H1 (cell line): ENCODE measurements at regions not wholly inside any gene's neighbourhood (a gene's known extent, or its start where the extent isn't known, plus 50 kb on each side); places are given as distances from the start of the nearest gene placed in this dataset.

ENCODE experiments used
- CTCF ChIA-PET: fragments of 300-600 bp; sonication (Branson Sonifier 250); formaldehyde crosslinking; loops from one replicate; lab custom pipeline; 2021; ENCODE audit not compliant: partially characterized antibody; lab: Charles Lee
- POLR2A ChIA-PET: fragments of 300-600 bp; sonication (Branson Sonifier 250); formaldehyde crosslinking; loops from one replicate; lab custom pipeline; 2021; ENCODE audit warnings: inconsistent platforms; ENCODE audit not compliant: partially characterized antibody; lab: Charles Lee
- DNase-seq, 2 experiments: peaks; one replicate each; pipeline versions ENCODE4 v3.0.0 to v3.0.0-alpha.2; 2010 to 2022; ENCODE audit warnings: low spot score in 2 of 2, low read depth in 1 of 2, mixed read lengths in 1 of 2
- FAIRE-seq: peaks from 2 replicates; lab custom pipeline; 2011; peaks lifted over from hg19 to GRCh38; lab: Jason Lieb, UNC
- H2AFZ ChIP-seq: 2 replicates; pipeline ENCODE4 v1.8.1; 2012; ENCODE audit warnings: low read length, inconsistent platforms
- H2AK5ac ChIP-seq: 2 replicates; pipeline ENCODE4 v1.6.1; 2013; ENCODE audit warnings: low read depth, low read length
- H2BK120ac ChIP-seq: replicated peaks from 2 replicates; pipeline ENCODE3; 2013; ENCODE audit warnings: low read depth, low read length, inconsistent platforms
- H2BK12ac ChIP-seq: 2 replicates; pipeline ENCODE4 v1.6.1; 2013; ENCODE audit warnings: low read depth, low read length
- H2BK15ac ChIP-seq: 2 replicates; pipeline ENCODE4 v1.6.1; 2013; ENCODE audit warnings: low read length
- H2BK20ac ChIP-seq: 2 replicates; pipeline ENCODE4 v1.6.1; 2013; ENCODE audit warnings: low read length
- H2BK5ac ChIP-seq: 2 replicates; pipeline ENCODE4 v1.6.1; 2013; ENCODE audit warnings: low read depth, low read length
- H3K14ac ChIP-seq: 2 replicates; pipeline ENCODE4 v1.6.1; 2013; ENCODE audit warnings: inconsistent platforms; ENCODE audit not compliant: insufficient read length
- H3K18ac ChIP-seq: 2 replicates; pipeline ENCODE4 v1.6.1; 2013; ENCODE audit warnings: low read length; ENCODE audit errors: extremely low read depth
- H3K23ac ChIP-seq: 2 replicates; pipeline ENCODE4 v1.6.1; 2013; ENCODE audit warnings: inconsistent platforms; ENCODE audit not compliant: insufficient read length
- H3K23me2 ChIP-seq: 2 replicates; pipeline ENCODE4 v1.6.1; 2013; ENCODE audit warnings: low read depth, low read length
- H3K27ac ChIP-seq: 2 replicates; pipeline ENCODE4 v1.6.1; 2011; ENCODE audit warnings: low read depth, low read length, inconsistent platforms
- H3K27me3 ChIP-seq, 4 experiments: replicated peaks in 1 of 4; 1 replicate in 1 of 4; 2 replicates in 3 of 4; pipeline versions ENCODE4 v1.6.1 to v1.8.1; 2011 to 2013; ENCODE audit warnings: low read length in 3 of 4, mild to moderate bottlenecking in 3 of 4, inconsistent platforms in 2 of 4, mixed read lengths in 2 of 4, moderate library complexity in 1 of 4; ENCODE audit not compliant: control insufficient read depth in 3 of 4, insufficient read depth in 3 of 4; ENCODE audit errors: extremely low read depth in 1 of 4
- H3K36me3 ChIP-seq, 4 experiments: 2 replicates each; pipeline versions ENCODE4 v1.6.1 to v1.8.1; 2011 to 2013; ENCODE audit warnings: mild to moderate bottlenecking in 4 of 4, low read length in 3 of 4, moderate library complexity in 2 of 4, control low read depth in 1 of 4, inconsistent platforms in 1 of 4; ENCODE audit not compliant: insufficient read depth in 4 of 4, control insufficient read depth in 2 of 4
- H3K4ac ChIP-seq: replicated peaks from 2 replicates; pipeline ENCODE3; 2013; ENCODE audit warnings: low read length, low read depth, mixed read lengths, inconsistent platforms; ENCODE audit not compliant: insufficient read length
- H3K4me1 ChIP-seq, 4 experiments: replicated peaks in 1 of 4; 1 replicate in 1 of 4; 2 replicates in 3 of 4; pipeline versions ENCODE4 v1.6.1 to v1.8.1; 2011 to 2013; ENCODE audit warnings: low read length in 3 of 4, inconsistent platforms in 2 of 4, mixed read lengths in 1 of 4; ENCODE audit not compliant: insufficient read depth in 4 of 4, control insufficient read depth in 3 of 4
- H3K4me2 ChIP-seq, 2 experiments: 2 replicates each; pipeline versions ENCODE4 v1.6.1 to v1.8.1; 2011 to 2013; ENCODE audit warnings: low read depth in 2 of 2, low read length in 2 of 2, control low read depth in 1 of 2, inconsistent platforms in 1 of 2, mild to moderate bottlenecking in 1 of 2; ENCODE audit not compliant: insufficient read depth in 1 of 2
- H3K4me3 ChIP-seq, 4 experiments: fragments of 200-600, 300-600 bp in 1 of 4; sonication (generic), shearing (Covaris generic), sonication (Bioruptor Twin) in 1 of 4; 2 replicates each; pipeline versions ENCODE4 v1.5.1 to v1.8.1; 2011 to 2016; ENCODE audit warnings: low read length in 4 of 4, low read depth in 3 of 4, control low read depth in 2 of 4, inconsistent platforms in 2 of 4, mild to moderate bottlenecking in 2 of 4, mixed read lengths in 1 of 4, moderate library complexity in 1 of 4; ENCODE audit not compliant: insufficient read depth in 2 of 4; ENCODE audit errors: extremely low read depth in 1 of 4
- H3K56ac ChIP-seq: replicated peaks from 2 replicates; pipeline ENCODE3; 2013; ENCODE audit warnings: low read depth, mild to moderate bottlenecking, mixed read lengths, low read length, inconsistent platforms; ENCODE audit not compliant: insufficient read length
- H3K79me1 ChIP-seq: 2 replicates; pipeline ENCODE4 v1.6.1; 2013; ENCODE audit warnings: low read depth, low read length, control low read depth
- H3K79me2 ChIP-seq, 2 experiments: 2 replicates each; pipeline versions ENCODE4 v1.6.1 to v1.8.1; 2012 to 2013; ENCODE audit warnings: low read length in 2 of 2, mild to moderate bottlenecking in 2 of 2, inconsistent platforms in 1 of 2; ENCODE audit not compliant: insufficient read depth in 2 of 2, control insufficient read depth in 1 of 2
- H3K9ac ChIP-seq, 4 experiments: replicated peaks in 1 of 4; 1 replicate in 1 of 4; 2 replicates in 3 of 4; pipeline versions ENCODE4 v1.6.1 to v1.8.1; 2011 to 2013; ENCODE audit warnings: low read depth in 3 of 4, low read length in 3 of 4, control low read depth in 2 of 4, mild to moderate bottlenecking in 2 of 4, moderate library complexity in 2 of 4, inconsistent platforms in 1 of 4; ENCODE audit errors: extremely low read depth in 1 of 4
- H3K9me3 ChIP-seq, 2 experiments: 2 replicates each; pipeline versions ENCODE4 v1.6.1 to v1.8.1; 2012 to 2013; ENCODE audit warnings: mild to moderate bottlenecking in 2 of 2, moderate library complexity in 2 of 2, control low read depth in 1 of 2, inconsistent platforms in 1 of 2, low read depth in 1 of 2, low read length in 1 of 2, mixed read lengths in 1 of 2; ENCODE audit not compliant: insufficient read depth in 2 of 2
- H4K20me1 ChIP-seq, 2 experiments: replicated peaks in 1 of 2; 2 replicates each; pipeline versions ENCODE3 to v1.8.1; 2011 to 2013; ENCODE audit warnings: inconsistent platforms in 2 of 2, low read length in 2 of 2, mild to moderate bottlenecking in 1 of 2; ENCODE audit not compliant: insufficient read depth in 2 of 2, control insufficient read depth in 1 of 2
- H4K5ac ChIP-seq: 2 replicates; pipeline ENCODE4 v1.6.1; 2013; ENCODE audit warnings: low read length, low read depth, mixed read lengths, inconsistent platforms; ENCODE audit not compliant: insufficient read length
- H4K8ac ChIP-seq: 2 replicates; pipeline ENCODE4 v1.8.0; 2013; ENCODE audit warnings: mild to moderate bottlenecking, moderate library complexity, low read length, inconsistent platforms; ENCODE audit not compliant: insufficient read depth; ENCODE audit errors: extremely low read depth
- H4K91ac ChIP-seq: replicated peaks from 2 replicates; pipeline ENCODE3; 2013; ENCODE audit warnings: low read length, mixed read lengths, inconsistent platforms; ENCODE audit not compliant: insufficient read length
- ATF2 ChIP-seq: IDR thresholded peaks from 2 replicates; pipeline ENCODE4 v1.6.1; 2012; ENCODE audit warnings: low read length, inconsistent platforms
- ATF3 ChIP-seq: IDR thresholded peaks from 2 replicates; pipeline ENCODE4 v1.6.1; 2011; ENCODE audit warnings: low read depth, mild to moderate bottlenecking, low read length; ENCODE audit not compliant: insufficient read depth
- CHD2 ChIP-seq: IDR thresholded peaks from 2 replicates; pipeline ENCODE4 v1.6.1; 2012; ENCODE audit warnings: low read length, improper control_type of control experiment
- FOSL1 ChIP-seq: IDR thresholded peaks from 2 replicates; pipeline ENCODE4 v1.6.1; 2011; ENCODE audit warnings: mild to moderate bottlenecking, low read depth, low read length, moderate library complexity; ENCODE audit not compliant: insufficient read depth
- KDM5A ChIP-seq: fragments of 200-600 bp; IDR thresholded peaks from 2 replicates; pipeline ENCODE4 v1.7.1; 2012; ENCODE audit warnings: mild to moderate bottlenecking, low read length, inconsistent platforms, mixed read lengths
- MAFK ChIP-seq: IDR thresholded peaks from 2 replicates; pipeline ENCODE4 v1.6.1; 2012; ENCODE audit warnings: low read depth, mild to moderate bottlenecking, improper control_type of control experiment, low read length
- POLR2A ChIP-seq, 2 experiments: IDR thresholded peaks; 1 replicate in 1 of 2; 2 replicates in 1 of 2; pipeline ENCODE4 v1.6.1; 2011; ENCODE audit warnings: low read depth in 2 of 2, low read length in 2 of 2, mild to moderate bottlenecking in 2 of 2; ENCODE audit errors: control extremely low read depth in 1 of 2
- RFX5 ChIP-seq: IDR thresholded peaks from 2 replicates; pipeline ENCODE4 v1.6.1; 2011; ENCODE audit warnings: low read depth, low read length, improper control_type of control experiment, borderline replicate concordance
- SP1 ChIP-seq: IDR thresholded peaks from 2 replicates; pipeline ENCODE4 v1.6.1; 2011; ENCODE audit warnings: low read depth, low read length
- TEAD4 ChIP-seq: IDR thresholded peaks from 2 replicates; pipeline ENCODE4 v1.6.1; 2012; ENCODE audit warnings: low read depth, low read length, inconsistent platforms, mixed read lengths
- YY1 ChIP-seq: IDR thresholded peaks from 2 replicates; pipeline ENCODE4 v1.6.1; 2011; ENCODE audit warnings: low read depth, mild to moderate bottlenecking, low read length
- WGBS, 2 experiments: shearing (Covaris generic) in 1 of 2; methylation state at CpG; one replicate each; pipeline versions ENCODE4 v1.1.6 to v1.1.7; 2013 to 2015; ENCODE audit warnings: low lambda C conversion rate in 2 of 2, mixed read lengths in 2 of 2, inconsistent platforms in 1 of 2, low coverage in 1 of 2, missing lambda C conversion rate in 1 of 2; ENCODE audit not compliant: insufficient replicate concordance in 2 of 2, insufficient coverage in 1 of 2, insufficient read length in 1 of 2; ENCODE audit errors: extremely low coverage in 1 of 2, missing lambda C conversion rate in 1 of 2; 5-methylcytosine and 5-hydroxymethylcytosine counted together

- POLR2A ChIA-PET, result no interaction called here
- Histone ChIP-seq H2BK15ac (no peak overlapping the region), H3K56ac (no peak overlapping the region), H3K36me3 (no peaks in the 10 kb centered on the region), H3K9ac (no peak overlapping the region), H3K79me1 (no peaks in the 10 kb centered on the region), H3K79me2 (no peaks in the 10 kb centered on the region), H4K8ac (no peak overlapping the region), H2BK5ac (no peak overlapping the region), H3K27me3 (peaks cover 0 to 1% (median 0%) of the 10 kb centered on the region in 4 experiments; a peak in 1 of 7 replicates), H3K4me1 (peaks cover 0 to 5% (median 1%) of the 10 kb centered on the region in 4 experiments; a peak in 3 of 7 replicates), H2BK12ac (no peak overlapping the region), H4K20me1 (no peaks in the 10 kb centered on the region), H3K4me2 (no peak overlapping the region), H2AFZ (no peak overlapping the region), H3K4ac (no peak overlapping the region), H3K18ac (no peak overlapping the region), H3K9me3 (peaks cover 0 to 4% of the 10 kb centered on the region in 2 experiments; a peak in 1 of 4 replicates), H3K4me3 (no peak overlapping the region), H3K23ac (no peak overlapping the region), H4K5ac (no peak overlapping the region), H2AK5ac (no peak overlapping the region), H4K91ac (no peak overlapping the region), H2BK20ac (no peak overlapping the region), H3K23me2 (no peaks in the 10 kb centered on the region), H2BK120ac (no peak overlapping the region), H3K27ac (no peak overlapping the region), H3K14ac (no peak overlapping the region)
- DNase-seq, result no peak
- TF ChIP-seq KDM5A (no peak), MAFK (no peak), RFX5 (no peak), POLR2A (IDR thresholded peaks at IDR 0.05; ENCODE audit: control extremely low read depth in 1 of 2, low read depth in 2 of 2, low read length in 2 of 2) (no peak), SP1 (no peak), TEAD4 (no peak), FOSL1 (no peak), ATF3 (no peak), YY1 (no peak), ATF2 (no peak), CHD2 (no peak)
- FAIRE-seq, result no peak
- WGBS, 2 experiments, result 86% methylated on average over 4 of the region's 4 CpGs; no CpG with 5 or more reads in 1 of the 2 experiments
- CTCF ChIA-PET, result interaction anchor here (0.6 to 1.5 kb wide), 3 partner anchors 12 to 420 kb away, joined by 3 to 4 read pairs (median 3); no protein-coding TSS in a partner anchor
These were observed 359.5 kb downstream of the RND3 start for GRCh38 chr2:150127995-150128394.
